Body of pancreas (tissue), 4 donors: ENCODE measurements at regions not wholly inside any gene's neighbourhood (a gene's known extent, or its start where the extent isn't known, plus 50 kb on each side); places are given as distances from the start of the nearest gene placed in this dataset.

ENCODE experiments used
- POLR2A ChIP-seq, 3 donors: fragments of 450-650 bp; IDR thresholded peaks; one replicate each; pipeline ENCODE4 v1.6.1; 2016; ENCODE audit warnings: antibody characterized with exemption in 3 of 3, mild to moderate bottlenecking in 2 of 3
- TF ChIP-seq, protein P1 (sequence below), 7 experiments: fragments of 450-650 bp in 4 of 7; fragments of 200-600 bp in 3 of 7; sonication (generic) in 3 of 7; IDR thresholded peaks; one replicate each; pipeline ENCODE4 v1.5.1; 2016 to 2019; ENCODE audit warnings: antibody characterized with exemption in 7 of 7

DNA sequence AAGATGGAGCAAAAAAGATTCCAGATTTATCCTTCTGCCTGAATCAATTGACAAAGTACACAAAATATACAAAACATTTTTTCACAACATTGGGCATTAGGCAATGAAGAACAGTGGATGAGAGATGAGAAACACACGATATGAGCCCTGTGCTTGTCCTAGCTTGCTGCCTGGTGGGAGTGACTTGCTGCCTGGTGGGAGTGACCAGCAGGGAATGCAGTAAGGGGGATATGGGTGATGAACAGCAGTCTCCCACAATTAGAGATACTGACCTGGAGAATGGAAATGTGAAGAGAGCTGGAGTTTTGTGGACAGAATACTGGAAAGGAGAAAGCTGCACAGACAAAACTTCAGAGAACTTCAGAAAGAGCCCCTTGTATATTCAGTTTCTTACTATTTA is 629.4 kb upstream of the FRG1 start:
- no peak for TF ChIP-seq POLR2A (IDR thresholded peaks at IDR 0.05)
- TF ChIP-seq, protein P1, sequence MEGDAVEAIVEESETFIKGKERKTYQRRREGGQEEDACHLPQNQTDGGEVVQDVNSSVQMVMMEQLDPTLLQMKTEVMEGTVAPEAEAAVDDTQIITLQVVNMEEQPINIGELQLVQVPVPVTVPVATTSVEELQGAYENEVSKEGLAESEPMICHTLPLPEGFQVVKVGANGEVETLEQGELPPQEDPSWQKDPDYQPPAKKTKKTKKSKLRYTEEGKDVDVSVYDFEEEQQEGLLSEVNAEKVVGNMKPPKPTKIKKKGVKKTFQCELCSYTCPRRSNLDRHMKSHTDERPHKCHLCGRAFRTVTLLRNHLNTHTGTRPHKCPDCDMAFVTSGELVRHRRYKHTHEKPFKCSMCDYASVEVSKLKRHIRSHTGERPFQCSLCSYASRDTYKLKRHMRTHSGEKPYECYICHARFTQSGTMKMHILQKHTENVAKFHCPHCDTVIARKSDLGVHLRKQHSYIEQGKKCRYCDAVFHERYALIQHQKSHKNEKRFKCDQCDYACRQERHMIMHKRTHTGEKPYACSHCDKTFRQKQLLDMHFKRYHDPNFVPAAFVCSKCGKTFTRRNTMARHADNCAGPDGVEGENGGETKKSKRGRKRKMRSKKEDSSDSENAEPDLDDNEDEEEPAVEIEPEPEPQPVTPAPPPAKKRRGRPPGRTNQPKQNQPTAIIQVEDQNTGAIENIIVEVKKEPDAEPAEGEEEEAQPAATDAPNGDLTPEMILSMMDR (IDR thresholded peaks at IDR 0.05): no peak
